Activated B cell treated with CpG ODN at 0.5 μM for 24 hours (primary cell): ENCODE measurements at regions not wholly inside any gene's neighbourhood (a gene's known extent, or its start where the extent isn't known, plus 50 kb on each side); places are given as distances from the start of the nearest gene placed in this dataset.

Experiments used
- ATAC-seq: fragments of 200-7000 bp; cut with Tn5 transposase; one replicate; pipeline ENCODE4 v1.10.0; 2021; ENCODE audit warnings: low read depth, mild to moderate bottlenecking, moderate library complexity
- CTCF ChIA-PET: fragments of 350-600 bp; sonication (Branson Sonifier 250); formaldehyde crosslinking; loops from one replicate; lab custom pipeline; 2021; ENCODE audit warnings: antibody characterized with exemption; lab: Charles Lee
- POLR2A ChIA-PET: fragments of 350-600 bp; sonication (Branson Sonifier 250); formaldehyde crosslinking; loops from one replicate; lab custom pipeline; 2021; ENCODE audit warnings: antibody characterized with exemption; lab: Charles Lee
- DNase-seq: peaks from one replicate; pipeline ENCODE4 v3.0.0; 2022
- H3K27ac Mint-ChIP-seq: one replicate; pipeline ENCODE4 v1.8.0; 2020; ENCODE audit warnings: mixed read lengths
- H3K27me3 Mint-ChIP-seq: one replicate; pipeline ENCODE4 v1.8.0; 2021; ENCODE audit warnings: mixed read lengths
- H3K36me3 Mint-ChIP-seq: one replicate; pipeline ENCODE4 v1.8.0; 2021; ENCODE audit warnings: low read depth, mixed read lengths
- H3K4me1 Mint-ChIP-seq: one replicate; pipeline ENCODE4 v1.8.0; 2021; ENCODE audit warnings: mixed read lengths
- H3K4me3 Mint-ChIP-seq: one replicate; pipeline ENCODE4 v1.8.0; 2020; ENCODE audit warnings: mild to moderate bottlenecking, mixed read lengths
- H3K9me3 Mint-ChIP-seq: one replicate; pipeline ENCODE4 v1.8.0; 2020; ENCODE audit warnings: mixed read lengths
- CTCF ChIP-seq: fragments of 200-600 bp; IDR thresholded peaks from one replicate; pipeline ENCODE4 v1.8.0; 2022; ENCODE audit warnings: antibody characterized with exemption, mild to moderate bottlenecking
- intact Hi-C: fragments of 100-400 bp; cut with micrococcal nuclease; formaldehyde crosslinking; loops from one replicate; pipeline ENCODE4 v1.15.1; 2024

- H3K36me3 Mint-ChIP-seq: peaks cover 12% of the 10 kb centered on the region
- POLR2A ChIA-PET: no interaction called here
- no peaks in the 10 kb centered on the region for H3K4me1 Mint-ChIP-seq
Measured at GRCh38 chr7:33701189-33701740, 204.1 kb upstream of the BMPER start.

GRCh38 chr7:33701927-33702326 lies 203.4 kb upstream of the BMPER start:
- no peak for ATAC-seq
- H3K9me3 Mint-ChIP-seq: peaks cover 18% of the 10 kb centered on the region
- ChIA-PET POLR2A (no interaction called here), CTCF (no interaction called here)
- intact Hi-C loops: no loop called here
- DNase-seq: no peak
- TF ChIP-seq CTCF: no peak
- H3K36me3 Mint-ChIP-seq: peaks cover 12% of the 10 kb centered on the region
- peaks cover 5% of the 10 kb centered on the region for H3K27me3 Mint-ChIP-seq
- no peak overlapping the region for H3K27ac Mint-ChIP-seq
- H3K4me1 Mint-ChIP-seq: no peaks in the 10 kb centered on the region
- H3K4me3 Mint-ChIP-seq: no peak overlapping the region

More at GRCh38 chr7:33701189-33701740, 204.1 kb upstream of the BMPER start:
- no peak overlapping the region for H3K4me3 Mint-ChIP-seq
- intact Hi-C loops: no loop called here
- H3K27me3 Mint-ChIP-seq: peaks cover 5% of the 10 kb centered on the region
- no peak for ATAC-seq
- CTCF ChIA-PET: no interaction called here
- no peak for TF ChIP-seq CTCF
- no peak overlapping the region for H3K27ac Mint-ChIP-seq
- H3K9me3 Mint-ChIP-seq: peaks cover 18% of the 10 kb centered on the region
- DNase-seq: no peak

- Mint-ChIP-seq H3K27ac (no peak overlapping the region), H3K36me3 (peaks cover 12% of the 10 kb centered on the region), H3K27me3 (peaks cover 5% of the 10 kb centered on the region), H3K9me3 (peaks cover 18% of the 10 kb centered on the region), H3K4me3 (no peak overlapping the region), H3K4me1 (no peaks in the 10 kb centered on the region)
- no peak for ATAC-seq
- ChIA-PET POLR2A (no interaction called here), CTCF (no interaction called here)
- no peak for TF ChIP-seq CTCF
- no peak for DNase-seq
- intact Hi-C loops: no loop called here
Measured at GRCh38 chr7:33702514-33703054, 202.8 kb upstream of the BMPER start.

- Mint-ChIP-seq H3K27me3 (peaks cover 4% of the 10 kb centered on the region), H3K36me3 (peaks cover 10% of the 10 kb centered on the region), H3K9me3 (peaks cover 13% of the 10 kb centered on the region), H3K4me1 (no peaks in the 10 kb centered on the region), H3K27ac (no peak overlapping the region), H3K4me3 (no peak overlapping the region)
- CTCF ChIA-PET: no interaction called here
- no peak for DNase-seq
- POLR2A ChIA-PET: no interaction called here
- intact Hi-C loops: no loop called here
- no peak for TF ChIP-seq CTCF
- ATAC-seq: no peak
Measured at GRCh38 chr7:33705333-33705833, 200.0 kb upstream of the BMPER start.

GRCh38 chr7:33706186-33706585 lies 199.2 kb upstream of the BMPER start:
- Mint-ChIP-seq H3K27ac (no peak overlapping the region), H3K36me3 (peaks cover 5% of the 10 kb centered on the region), H3K9me3 (peaks cover 10% of the 10 kb centered on the region), H3K4me3 (no peak overlapping the region), H3K27me3 (peaks cover 4% of the 10 kb centered on the region), H3K4me1 (no peaks in the 10 kb centered on the region)
- no peak for TF ChIP-seq CTCF
- intact Hi-C loops: no loop called here
- DNase-seq (no peak), ATAC-seq (no peak)
- POLR2A ChIA-PET: no interaction called here
- CTCF ChIA-PET: no interaction called here
